ENCODE measurements at regions not wholly inside any gene's neighbourhood (a gene's known extent, or its start where the extent isn't known, plus 50 kb on each side); places are given as distances from the start of the nearest gene placed in this dataset.

DNA sequence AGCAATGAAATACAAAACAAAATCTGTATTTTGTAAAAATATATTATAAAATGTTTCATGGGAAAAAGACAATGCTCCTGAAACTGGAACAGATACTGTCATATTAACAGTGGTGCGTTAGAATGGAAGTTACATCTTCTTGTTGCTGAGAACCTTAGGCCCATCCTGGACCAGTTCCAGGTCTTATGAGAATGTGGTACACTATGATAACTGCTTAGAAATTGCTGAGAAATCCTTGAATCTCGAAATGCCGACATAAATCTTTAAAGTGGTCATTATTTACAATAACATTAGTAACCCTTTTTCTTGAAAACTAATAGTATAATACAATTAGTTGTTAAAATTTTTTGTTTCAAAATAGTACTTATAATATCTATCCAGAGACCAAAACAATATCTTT, 747.9 kb upstream of the NCAM2 start:
- H3K4me2 ChIP-seq (ENCODE audit: low read length): no peak overlapping the region
- no peaks in the 10 kb centered on the region for H3K79me2 ChIP-seq
- no peak overlapping the region for H3K27ac ChIP-seq
- H3K36me3 ChIP-seq (ENCODE audit: control insufficient read depth, insufficient read depth, low read length): no peaks in the 10 kb centered on the region
- H3K9me3 ChIP-seq (ENCODE audit: control insufficient read depth, low read length): no peaks in the 10 kb centered on the region
- H3K27me3 ChIP-seq (ENCODE audit: control insufficient read depth, insufficient read depth, low read length): no peaks in the 10 kb centered on the region
- H3K9ac ChIP-seq: no peak overlapping the region
- TF ChIP-seq, protein P1, sequence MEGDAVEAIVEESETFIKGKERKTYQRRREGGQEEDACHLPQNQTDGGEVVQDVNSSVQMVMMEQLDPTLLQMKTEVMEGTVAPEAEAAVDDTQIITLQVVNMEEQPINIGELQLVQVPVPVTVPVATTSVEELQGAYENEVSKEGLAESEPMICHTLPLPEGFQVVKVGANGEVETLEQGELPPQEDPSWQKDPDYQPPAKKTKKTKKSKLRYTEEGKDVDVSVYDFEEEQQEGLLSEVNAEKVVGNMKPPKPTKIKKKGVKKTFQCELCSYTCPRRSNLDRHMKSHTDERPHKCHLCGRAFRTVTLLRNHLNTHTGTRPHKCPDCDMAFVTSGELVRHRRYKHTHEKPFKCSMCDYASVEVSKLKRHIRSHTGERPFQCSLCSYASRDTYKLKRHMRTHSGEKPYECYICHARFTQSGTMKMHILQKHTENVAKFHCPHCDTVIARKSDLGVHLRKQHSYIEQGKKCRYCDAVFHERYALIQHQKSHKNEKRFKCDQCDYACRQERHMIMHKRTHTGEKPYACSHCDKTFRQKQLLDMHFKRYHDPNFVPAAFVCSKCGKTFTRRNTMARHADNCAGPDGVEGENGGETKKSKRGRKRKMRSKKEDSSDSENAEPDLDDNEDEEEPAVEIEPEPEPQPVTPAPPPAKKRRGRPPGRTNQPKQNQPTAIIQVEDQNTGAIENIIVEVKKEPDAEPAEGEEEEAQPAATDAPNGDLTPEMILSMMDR (IDR thresholded peaks at IDR 0.05): no peak
- no peaks in the 10 kb centered on the region for H3K4me1 ChIP-seq
- no peak overlapping the region for H2AFZ ChIP-seq
- no peak overlapping the region for H3K4me3 ChIP-seq (ENCODE audit: low read depth, low read length)

DNA sequence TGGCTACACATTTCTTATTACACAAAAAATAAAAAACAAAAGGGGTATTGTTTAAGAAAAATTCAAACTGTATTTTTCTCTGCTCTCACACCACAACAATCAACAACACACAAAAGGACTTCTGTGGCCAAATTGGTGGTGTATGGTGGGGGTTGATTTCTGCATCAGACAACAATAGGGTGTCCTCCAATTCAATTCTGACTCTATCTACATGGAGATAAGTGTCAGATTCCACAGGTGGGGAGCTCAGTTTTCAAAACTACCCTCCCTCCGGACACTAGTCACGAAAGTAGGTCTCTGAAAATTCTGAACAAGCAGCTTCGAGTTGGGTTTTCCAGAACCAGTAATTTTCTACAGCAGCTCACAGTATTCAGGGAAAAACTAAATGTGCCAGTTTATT, 744.9 kb upstream of the NCAM2 start:
- TF ChIP-seq, protein P1 (IDR thresholded peaks at IDR 0.05): no peak
- no peak overlapping the region for H3K4me3 ChIP-seq (ENCODE audit: low read depth, low read length)
- H3K27me3 ChIP-seq (ENCODE audit: control insufficient read depth, insufficient read depth, low read length): no peaks in the 10 kb centered on the region
- H3K79me2 ChIP-seq: no peaks in the 10 kb centered on the region
- no peaks in the 10 kb centered on the region for H3K36me3 ChIP-seq (ENCODE audit: control insufficient read depth, insufficient read depth, low read length)
- no peaks in the 10 kb centered on the region for H3K4me1 ChIP-seq
- no peak overlapping the region for H3K9ac ChIP-seq
- H2AFZ ChIP-seq: no peak overlapping the region
- H3K9me3 ChIP-seq (ENCODE audit: control insufficient read depth, low read length): no peaks in the 10 kb centered on the region
- no peak overlapping the region for H3K27ac ChIP-seq
- H3K4me2 ChIP-seq (ENCODE audit: low read length): no peak overlapping the region

DNA sequence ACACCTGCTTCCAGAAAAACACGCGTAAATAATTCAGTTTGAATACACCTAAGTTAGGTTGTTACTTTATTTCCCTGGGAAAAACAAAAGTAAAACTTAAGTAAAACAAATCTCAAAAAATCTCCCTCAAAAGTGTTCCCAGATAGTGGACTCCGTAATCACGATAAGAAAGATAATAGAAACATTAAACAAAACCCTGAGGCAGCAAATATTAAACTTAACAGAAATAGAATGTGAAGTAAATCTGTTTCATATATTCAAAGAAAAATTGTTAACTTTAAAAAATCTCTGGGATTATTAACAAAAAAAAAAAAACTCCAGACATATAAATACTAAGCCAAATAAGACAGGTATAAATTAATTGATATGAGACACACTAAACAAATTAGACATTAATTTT, 743.2 kb upstream of the NCAM2 start:
- no peaks in the 10 kb centered on the region for H3K79me2 ChIP-seq

DNA sequence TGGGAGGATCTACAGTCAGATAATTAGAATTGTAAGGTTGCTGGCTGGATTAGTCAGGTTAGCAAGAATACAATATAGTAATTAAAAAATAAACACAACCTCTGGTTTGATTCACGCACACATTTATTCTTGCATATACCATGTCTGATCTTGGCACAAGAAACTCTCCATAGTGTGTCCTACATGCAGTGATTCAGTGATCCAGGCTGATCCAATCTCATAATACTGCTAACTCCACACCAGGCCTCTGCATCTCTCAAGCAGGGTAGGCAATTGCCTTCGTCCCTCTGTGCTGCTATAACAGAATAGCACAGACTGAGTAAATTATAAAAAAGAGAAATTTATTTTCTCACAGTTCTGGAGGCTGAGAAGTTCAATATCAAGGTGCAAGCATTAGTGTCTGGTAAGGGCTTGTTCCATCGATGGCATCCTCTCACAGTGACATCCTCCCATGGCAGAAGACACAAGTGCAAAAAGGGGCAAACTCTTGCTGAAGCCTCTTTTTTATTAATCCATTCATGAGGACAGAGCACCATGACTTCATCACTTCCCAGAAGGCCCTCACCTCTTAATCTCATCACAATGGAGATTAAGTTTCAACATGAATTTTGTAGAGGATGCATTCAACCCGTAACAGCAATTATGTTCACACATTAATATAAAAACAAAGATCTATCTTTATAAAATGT, 741.0 kb upstream of the NCAM2 start:
- Histone ChIP-seq H2AFZ (no peak overlapping the region), H3K27me3 (ENCODE audit: control insufficient read depth, insufficient read depth, low read length) (no peaks in the 10 kb centered on the region), H3K4me2 (ENCODE audit: low read length) (no peak overlapping the region), H3K36me3 (ENCODE audit: control insufficient read depth, insufficient read depth, low read length) (no peaks in the 10 kb centered on the region), H3K9ac (no peak overlapping the region), H3K4me1 (no peaks in the 10 kb centered on the region), H3K4me3 (ENCODE audit: low read depth, low read length) (no peak overlapping the region), H3K79me2 (no peaks in the 10 kb centered on the region), H3K27ac (no peak overlapping the region), H3K9me3 (ENCODE audit: control insufficient read depth, low read length) (no peaks in the 10 kb centered on the region)
- TF ChIP-seq, protein P1 (IDR thresholded peaks at IDR 0.05): no peak

More for the DNA sequence above, 743.2 kb upstream of the NCAM2 start:
- TF ChIP-seq, protein P1 (IDR thresholded peaks at IDR 0.05): no peak
- H3K9ac ChIP-seq: no peak overlapping the region
- no peak overlapping the region for H3K4me2 ChIP-seq (ENCODE audit: low read length)
- H3K9me3 ChIP-seq (ENCODE audit: control insufficient read depth, low read length): no peaks in the 10 kb centered on the region
- H3K4me1 ChIP-seq: no peaks in the 10 kb centered on the region
- no peak overlapping the region for H3K4me3 ChIP-seq (ENCODE audit: low read depth, low read length)
- no peaks in the 10 kb centered on the region for H3K27me3 ChIP-seq (ENCODE audit: control insufficient read depth, insufficient read depth, low read length)
- no peaks in the 10 kb centered on the region for H3K36me3 ChIP-seq (ENCODE audit: control insufficient read depth, insufficient read depth, low read length)
- no peak overlapping the region for H3K27ac ChIP-seq
- no peak overlapping the region for H2AFZ ChIP-seq

DNA sequence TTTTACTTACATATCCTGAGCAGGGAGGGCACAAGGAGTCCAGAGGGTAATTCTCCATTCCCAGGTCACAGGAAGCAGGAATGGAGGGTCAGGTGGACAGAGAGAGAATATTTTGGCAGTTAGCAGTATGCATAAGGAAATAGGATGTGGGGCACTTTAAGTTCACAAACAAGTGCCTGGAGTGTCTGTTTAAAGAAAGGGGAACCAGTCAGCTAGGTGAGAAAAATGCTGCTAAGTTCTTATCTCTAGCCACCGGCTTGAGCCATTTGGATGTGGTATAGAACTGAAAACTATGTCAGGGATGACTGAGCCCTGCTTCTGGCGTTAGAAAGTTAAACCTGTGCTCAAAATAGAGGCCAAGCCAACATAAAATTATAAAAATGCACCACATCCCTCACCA, 739.7 kb upstream of the NCAM2 start:
- Histone ChIP-seq H3K9me3 (ENCODE audit: control insufficient read depth, low read length) (no peaks in the 10 kb centered on the region), H3K27me3 (ENCODE audit: control insufficient read depth, insufficient read depth, low read length) (no peaks in the 10 kb centered on the region), H3K79me2 (no peaks in the 10 kb centered on the region), H3K4me3 (ENCODE audit: low read depth, low read length) (no peak overlapping the region), H3K4me2 (ENCODE audit: low read length) (no peak overlapping the region), H2AFZ (no peak overlapping the region), H3K27ac (no peak overlapping the region), H3K9ac (no peak overlapping the region), H3K4me1 (no peaks in the 10 kb centered on the region), H3K36me3 (ENCODE audit: control insufficient read depth, insufficient read depth, low read length) (no peaks in the 10 kb centered on the region)
- TF ChIP-seq, protein P1 (IDR thresholded peaks at IDR 0.05): no peak
